T-cell (primary cell): ENCODE measurements at regions not wholly inside any gene's neighbourhood (a gene's known extent, or its start where the extent isn't known, plus 50 kb on each side); places are given as distances from the start of the nearest gene placed in this dataset.

Experiments used
- ATAC-seq, 4 experiments: fragments of 200-7000 bp in 3 of 4; fragments of 150-1000 bp in 1 of 4; cut with Tn5 transposase; replicated peaks in 1 of 4; 1 replicate in 3 of 4; 2 replicates in 1 of 4; pipeline ENCODE4 v1.10.0; 2021; ENCODE audit warnings: moderate library complexity in 3 of 4, mild to moderate bottlenecking in 2 of 4, moderate number of reproducible peaks in 1 of 4
- CTCF ChIA-PET, 2 donors: fragments of 300-600 bp; sonication (Branson Sonifier 250); formaldehyde crosslinking; loops; one replicate each; lab custom pipeline; 2022; ENCODE audit warnings: antibody characterized with exemption in 2 of 2; lab: Charles Lee
- POLR2A ChIA-PET, 2 donors: fragments of 300-600 bp; sonication (Branson Sonifier 250); formaldehyde crosslinking; loops; one replicate each; lab custom pipeline; 2022; ENCODE audit warnings: antibody characterized with exemption in 2 of 2; lab: Charles Lee
- DNase-seq, 35 experiments: peaks; one replicate each; pipeline versions ENCODE4 v3.0.0 to v3.0.0-alpha.2; 2013 to 2023
- H3K27ac ChIP-seq: one replicate; pipeline ENCODE4 v1.5.1; 2013; ENCODE audit warnings: low read length
- H3K27me3 ChIP-seq, 2 experiments: replicated peaks in 1 of 2; 1 replicate in 1 of 2; 2 replicates in 1 of 2; pipeline versions ENCODE4 v1.6.1 to v1.7.0; 2013; ENCODE audit warnings: low read length in 1 of 2, mixed read lengths in 1 of 2; ENCODE audit not compliant: control insufficient read depth in 2 of 2, insufficient read depth in 2 of 2; ENCODE audit errors: extremely low read depth in 1 of 2
- H3K36me3 ChIP-seq, 2 donors: 1 replicate in 1 of 2; 2 replicates in 1 of 2; pipeline versions ENCODE4 v1.6.1 to v1.7.0; 2013; ENCODE audit warnings: low read length in 1 of 2; ENCODE audit not compliant: control insufficient read depth in 2 of 2, insufficient read depth in 1 of 2; ENCODE audit errors: extremely low read depth in 1 of 2
- H3K4me1 ChIP-seq, 2 experiments: 1 replicate in 1 of 2; 2 replicates in 1 of 2; pipeline versions ENCODE4 v1.6.1 to v1.7.0; 2013; ENCODE audit warnings: low read length in 2 of 2, mixed read lengths in 1 of 2; ENCODE audit not compliant: insufficient read depth in 2 of 2, control insufficient read depth in 1 of 2; ENCODE audit errors: extremely low read depth in 1 of 2
- H3K4me3 ChIP-seq, 2 donors: 1 replicate in 1 of 2; 2 replicates in 1 of 2; pipeline versions ENCODE4 v1.5.1 to v1.7.0; 2013; ENCODE audit warnings: mild to moderate bottlenecking in 2 of 2, low read length in 1 of 2, moderate library complexity in 1 of 2; ENCODE audit not compliant: control insufficient read depth in 1 of 2; ENCODE audit errors: extremely low read depth in 1 of 2
- H3K9me3 ChIP-seq: 2 replicates; pipeline ENCODE4 v1.7.0; 2013
- H3K27ac Mint-ChIP-seq, 2 donors: one replicate each; pipeline ENCODE4 v1.8.0; 2020 to 2021; ENCODE audit warnings: mild to moderate bottlenecking in 2 of 2, mixed read lengths in 2 of 2
- H3K27me3 Mint-ChIP-seq, 2 donors: one replicate each; pipeline ENCODE4 v1.8.0; 2021 to 2022; ENCODE audit warnings: mixed read lengths in 2 of 2
- H3K36me3 Mint-ChIP-seq: one replicate; pipeline ENCODE4 v1.8.0; 2021; ENCODE audit warnings: mixed read lengths
- H3K4me1 Mint-ChIP-seq, 3 donors: one replicate each; pipeline ENCODE4 v1.8.0; 2020 to 2022; ENCODE audit warnings: mixed read lengths in 3 of 3, mild to moderate bottlenecking in 1 of 3
- H3K4me3 Mint-ChIP-seq, 3 donors: one replicate each; pipeline ENCODE4 v1.8.0; 2020 to 2022; ENCODE audit warnings: mild to moderate bottlenecking in 3 of 3, mixed read lengths in 3 of 3, moderate library complexity in 3 of 3
- H3K9me3 Mint-ChIP-seq, 3 donors: one replicate each; pipeline ENCODE4 v1.8.0; 2020 to 2022; ENCODE audit warnings: mixed read lengths in 3 of 3
- WGBS: methylation state at CpG from one replicate; pipeline ENCODE4 v1.1.5; 2013; ENCODE audit warnings: missing lambda C conversion rate; ENCODE audit not compliant: insufficient coverage; 5-methylcytosine and 5-hydroxymethylcytosine counted together

DNA sequence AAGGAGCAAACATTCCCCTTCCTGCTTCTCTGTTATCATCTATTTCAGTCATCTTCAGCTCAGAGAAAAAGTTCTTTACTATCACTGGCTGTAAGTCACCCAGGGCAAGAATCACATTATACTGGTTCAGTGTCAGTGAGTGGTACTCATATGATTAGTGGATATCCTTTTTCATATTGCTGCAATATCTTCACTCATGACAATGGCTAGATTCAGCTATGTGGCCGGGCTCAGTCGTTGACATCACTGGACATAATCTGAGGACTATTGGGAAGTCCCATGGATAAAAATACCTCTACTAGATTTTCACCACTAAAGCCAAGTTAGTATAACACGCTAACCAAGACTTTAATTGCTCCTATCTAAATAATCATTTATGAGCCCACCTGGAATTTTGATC is 91.3 kb upstream of the UBE2E2 start:
- Mint-ChIP-seq H3K4me3 (no peak overlapping the region), H3K9me3 (no peaks in the 10 kb centered on the region), H3K27me3 (no peaks in the 10 kb centered on the region), H3K36me3 (no peaks in the 10 kb centered on the region), H3K4me1 (peaks cover 2 to 14% (median 7%) of the 10 kb centered on the region in 3 donors), H3K27ac (no peak overlapping the region)
- CTCF ChIA-PET, result no interaction called here
- POLR2A ChIA-PET, result interaction anchor here in 1 of 2 donors (0.6 kb wide), 1 partner anchor 55 kb away, joined by 5 read pairs; no protein-coding TSS in a partner anchor
- peaks cover 0 to 5% of the 10 kb centered on the region in 2 experiments for H3K4me1 ChIP-seq
- H3K9me3 ChIP-seq, result no peaks in the 10 kb centered on the region
- no CpG with 5 or more reads among the region's 3 CpGs for WGBS
- H3K4me3 ChIP-seq, result no peak overlapping the region
- no peak overlapping the region for H3K27ac ChIP-seq
- H3K27me3 ChIP-seq, result no peaks in the 10 kb centered on the region
- no peak for DNase-seq
- H3K36me3 ChIP-seq, result no peaks in the 10 kb centered on the region
- ATAC-seq, result no peak

DNA sequence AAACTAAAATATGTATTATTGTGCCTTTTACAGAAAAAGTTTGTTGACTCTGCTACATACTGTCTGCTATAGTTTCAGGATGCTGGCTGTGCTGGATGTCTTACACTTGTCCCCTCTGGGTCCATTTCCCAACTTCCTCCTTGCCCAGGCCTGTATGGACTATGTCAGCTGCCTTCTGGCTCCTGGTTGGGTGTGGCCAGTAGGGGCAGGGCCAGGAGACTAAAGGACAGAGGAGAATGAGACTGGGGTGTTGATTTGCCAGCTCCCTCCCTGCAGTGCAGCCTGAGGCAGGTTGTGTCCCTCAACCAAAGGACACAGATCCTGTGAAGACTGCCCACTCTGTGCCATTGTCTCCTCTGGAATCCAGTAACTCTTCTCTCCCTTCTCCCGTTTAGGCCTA is 90.6 kb upstream of the UBE2E2 start:
- no peak overlapping the region for H3K27ac Mint-ChIP-seq
- ATAC-seq (no peak), DNase-seq (no peak)
- Histone ChIP-seq H3K27me3 (no peaks in the 10 kb centered on the region), H3K9me3 (no peaks in the 10 kb centered on the region), H3K4me1 (peaks cover 0 to 5% of the 10 kb centered on the region in 2 experiments), H3K36me3 (no peaks in the 10 kb centered on the region), H3K27ac (no peak overlapping the region), H3K4me3 (no peak overlapping the region)
- H3K27me3 Mint-ChIP-seq, result peaks cover 0 to under 1% of the 10 kb centered on the region in 2 donors
- WGBS, result 100% methylated on average over 1 of the region's 1 CpG
- ChIA-PET POLR2A (interaction anchor here in 1 of 2 donors (0.6 kb wide), 1 partner anchor 329 kb away, joined by 6 read pairs; no protein-coding TSS in a partner anchor), CTCF (no interaction called here)
- H3K4me3 Mint-ChIP-seq, result no peak overlapping the region
- peaks cover 2 to 14% (median 7%) of the 10 kb centered on the region in 3 donors for H3K4me1 Mint-ChIP-seq
- H3K9me3 Mint-ChIP-seq, result no peaks in the 10 kb centered on the region
- no peaks in the 10 kb centered on the region for H3K36me3 Mint-ChIP-seq

DNA sequence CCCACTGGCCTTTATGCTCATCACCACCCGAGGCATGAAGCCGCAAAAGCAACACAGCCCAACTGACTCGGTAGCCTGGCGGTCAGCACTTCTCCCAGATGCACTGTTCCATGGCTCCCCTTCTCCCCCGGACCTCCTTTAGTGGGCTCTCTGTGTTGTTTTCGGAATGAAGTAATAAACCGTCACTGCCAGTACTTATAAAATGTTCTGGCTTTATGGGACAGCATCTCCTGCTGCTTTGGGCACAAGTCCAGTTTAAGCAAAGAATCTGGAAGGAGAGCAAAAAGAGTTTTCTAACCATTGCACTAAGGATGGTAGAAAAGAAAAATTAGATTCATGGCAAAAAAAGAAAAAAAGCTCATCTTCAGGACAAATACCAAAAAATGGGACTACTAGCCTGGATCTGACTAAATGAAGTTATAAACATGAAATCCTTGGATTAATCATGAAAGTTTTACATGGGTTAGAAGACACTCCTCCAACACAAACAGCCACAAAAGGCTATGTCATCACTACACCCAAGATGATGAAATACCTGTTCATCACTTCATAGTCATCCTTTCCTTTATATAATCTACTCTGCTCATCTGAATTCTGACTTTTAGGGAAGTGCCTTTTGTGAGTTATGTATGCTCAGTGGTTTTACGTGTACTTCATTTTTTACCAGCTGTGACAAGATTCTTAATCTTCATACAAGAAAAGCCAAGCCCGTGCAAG is 89.5 kb upstream of the UBE2E2 start:
- Histone ChIP-seq H3K27me3 (no peaks in the 10 kb centered on the region), H3K9me3 (no peaks in the 10 kb centered on the region), H3K36me3 (no peaks in the 10 kb centered on the region), H3K4me1 (peaks cover 0 to 5% of the 10 kb centered on the region in 2 experiments), H3K4me3 (no peak overlapping the region), H3K27ac (no peak overlapping the region)
- H3K27me3 Mint-ChIP-seq, result peaks cover 0 to 4% of the 10 kb centered on the region in 2 donors
- H3K36me3 Mint-ChIP-seq, result no peaks in the 10 kb centered on the region
- DNase-seq (no peak), ATAC-seq (no peak)
- no peak overlapping the region for H3K27ac Mint-ChIP-seq
- ChIA-PET CTCF (no interaction called here), POLR2A (no interaction called here)
- whole genome bisulfite sequencing, result 95% methylated on average over 4 of the region's 9 CpGs
- peaks cover 2 to 14% (median 7%) of the 10 kb centered on the region in 3 donors for H3K4me1 Mint-ChIP-seq
- no peak overlapping the region for H3K4me3 Mint-ChIP-seq
- no peaks in the 10 kb centered on the region for H3K9me3 Mint-ChIP-seq

- no peak overlapping the region for H3K4me3 Mint-ChIP-seq
- H3K27ac Mint-ChIP-seq, result no peak overlapping the region
- Histone ChIP-seq H3K27me3 (no peaks in the 10 kb centered on the region), H3K27ac (no peak overlapping the region), H3K4me1 (peaks cover 0 to 5% of the 10 kb centered on the region in 2 experiments), H3K9me3 (no peaks in the 10 kb centered on the region), H3K36me3 (no peaks in the 10 kb centered on the region), H3K4me3 (no peak overlapping the region)
- 17% methylated on average over 2 of the region's 2 CpGs for WGBS
- peaks cover 2 to 14% (median 7%) of the 10 kb centered on the region in 3 donors for H3K4me1 Mint-ChIP-seq
- no peaks in the 10 kb centered on the region for H3K36me3 Mint-ChIP-seq
- no peak for ATAC-seq
- POLR2A ChIA-PET, result no interaction called here
- H3K9me3 Mint-ChIP-seq, result no peaks in the 10 kb centered on the region
- no peak for DNase-seq
- peaks cover 0 to 7% of the 10 kb centered on the region in 2 donors for H3K27me3 Mint-ChIP-seq
- CTCF ChIA-PET, result interaction anchor here in 1 of 2 donors (0.6 kb wide), 1 partner anchor 57 kb away, joined by 3 read pairs; no protein-coding TSS in a partner anchor
These were observed 88.7 kb upstream of the UBE2E2 start for GRCh38 chr3:23114432-23114831.

DNA sequence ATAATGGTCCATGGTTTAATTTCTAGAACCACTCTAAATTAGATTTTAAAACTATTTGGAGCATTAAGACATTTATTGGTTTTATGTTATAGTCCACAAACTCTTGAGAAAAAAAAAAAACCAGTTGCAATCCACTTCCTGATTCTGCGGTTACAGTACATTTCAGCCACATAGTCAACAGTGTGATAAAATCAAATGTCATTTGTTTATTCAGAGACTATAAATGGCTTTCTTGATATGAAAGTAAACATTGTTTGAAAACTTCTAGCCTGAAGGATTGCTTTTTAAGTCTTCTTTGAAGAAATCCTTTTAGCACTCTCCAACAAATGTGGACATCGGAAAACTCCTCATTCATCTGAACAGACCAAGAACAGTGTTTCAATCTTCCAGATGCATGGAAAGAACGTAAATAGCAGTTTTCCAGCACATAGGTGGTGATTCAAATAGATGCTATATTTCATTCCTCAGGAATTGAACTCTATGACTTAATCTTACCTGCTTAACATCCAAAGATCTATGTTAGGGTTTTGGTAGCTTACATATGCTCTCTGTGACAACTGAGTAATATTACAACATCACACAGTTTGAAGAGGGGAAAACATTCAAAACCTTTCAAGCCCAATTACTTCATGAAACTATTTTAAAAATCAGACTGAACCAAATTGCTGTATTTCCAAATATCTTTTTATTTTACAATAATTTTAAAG is 87.8 kb upstream of the UBE2E2 start:
- ATAC-seq (no peak), DNase-seq (no peak)
- H3K4me3 Mint-ChIP-seq, result no peak overlapping the region
- H3K27me3 Mint-ChIP-seq, result peaks cover 0 to 7% of the 10 kb centered on the region in 2 donors
- Histone ChIP-seq H3K27ac (no peak overlapping the region), H3K4me3 (no peak overlapping the region), H3K36me3 (no peaks in the 10 kb centered on the region), H3K27me3 (no peaks in the 10 kb centered on the region), H3K9me3 (no peaks in the 10 kb centered on the region), H3K4me1 (peaks cover 0 to 5% of the 10 kb centered on the region in 2 experiments)
- no peaks in the 10 kb centered on the region for H3K9me3 Mint-ChIP-seq
- POLR2A ChIA-PET, result no interaction called here
- H3K36me3 Mint-ChIP-seq, result no peaks in the 10 kb centered on the region
- CTCF ChIA-PET, result no interaction called here
- H3K27ac Mint-ChIP-seq, result no peak overlapping the region
- H3K4me1 Mint-ChIP-seq, result peaks cover 2 to 14% (median 7%) of the 10 kb centered on the region in 3 donors
- no CpG with 5 or more reads among the region's 3 CpGs for WGBS

GRCh38 chr3:23116081-23116837 is 86.9 kb upstream of the UBE2E2 start:
- peaks cover 0 to 5% of the 10 kb centered on the region in 2 experiments for H3K4me1 ChIP-seq
- H3K36me3 ChIP-seq, result no peaks in the 10 kb centered on the region
- Mint-ChIP-seq H3K4me3 (no peak overlapping the region), H3K27me3 (peaks cover 0 to 7% of the 10 kb centered on the region in 2 donors), H3K27ac (no peak overlapping the region), H3K36me3 (no peaks in the 10 kb centered on the region), H3K9me3 (no peaks in the 10 kb centered on the region), H3K4me1 (peaks cover 2 to 14% (median 7%) of the 10 kb centered on the region in 3 donors)
- no peaks in the 10 kb centered on the region for H3K9me3 ChIP-seq
- no peak overlapping the region for H3K4me3 ChIP-seq
- ChIA-PET CTCF (no interaction called here), POLR2A (no interaction called here)
- H3K27me3 ChIP-seq, result no peaks in the 10 kb centered on the region
- DNase-seq (no peak), ATAC-seq (no peak)
- no CpG with 5 or more reads among the region's 3 CpGs for WGBS
- H3K27ac ChIP-seq, result no peak overlapping the region
